OCI-LY1 (cell line): ENCODE measurements at regions not wholly inside any gene's neighbourhood (a gene's known extent, or its start where the extent isn't known, plus 50 kb on each side); places are given as distances from the start of the nearest gene placed in this dataset.

Experiments
- CTCF ChIP-seq: fragments of 200-600 bp; sonication (generic), shearing (Covaris generic); IDR thresholded peaks from 2 replicates; pipeline ENCODE4 v1.5.1; 2017; ENCODE audit warnings: mild to moderate bottlenecking, antibody characterized with exemption, low read length, moderate library complexity, mixed read lengths
- EZH2 ChIP-seq: fragments of 200-600 bp; sonication (generic), shearing (Covaris generic); IDR thresholded peaks from 2 replicates; pipeline ENCODE4 v1.8.0; 2017; ENCODE audit warnings: borderline replicate concordance, mixed run types, mild to moderate bottlenecking, antibody characterized with exemption, low read length, moderate library complexity, mixed read lengths

GRCh38 chr6:111952821-111953540, 79.7 kb upstream of the FYN start:
- TF ChIP-seq CTCF (no peak), EZH2 (no peak)
